DMS153 treated with DMSO at 0.1 percent for 48 hours (cell line): ENCODE measurements at regions not wholly inside any gene's neighbourhood (a gene's known extent, or its start where the extent isn't known, plus 50 kb on each side); places are given as distances from the start of the nearest gene placed in this dataset.

ENCODE experiments used
- DNase-seq: peaks from one replicate; lab custom pipeline; 2025; ENCODE audit not compliant: unreplicated experiment; lab: John Stamatoyannopoulos, UW

GRCh38 chr2:183214680-183215079 is 90.4 kb downstream of the NUP35 start:
- DNase-seq = no peak

GRCh38 chr2:183215917-183216316 is 91.7 kb downstream of the NUP35 start:
- DNase-seq = no peak

GRCh38 chr2:183219888-183220287 is 95.6 kb downstream of the NUP35 start:
- DNase-seq = no peak

GRCh38 chr2:183222751-183223150 is 98.5 kb downstream of the NUP35 start:
- no peak for DNase-seq

- no peak for DNase-seq
Measured at GRCh38 chr2:183224948-183225347, 100.7 kb downstream of the NUP35 start.

- DNase-seq = no peak
Measured at GRCh38 chr2:183227176-183227575, 102.9 kb downstream of the NUP35 start.

DNA sequence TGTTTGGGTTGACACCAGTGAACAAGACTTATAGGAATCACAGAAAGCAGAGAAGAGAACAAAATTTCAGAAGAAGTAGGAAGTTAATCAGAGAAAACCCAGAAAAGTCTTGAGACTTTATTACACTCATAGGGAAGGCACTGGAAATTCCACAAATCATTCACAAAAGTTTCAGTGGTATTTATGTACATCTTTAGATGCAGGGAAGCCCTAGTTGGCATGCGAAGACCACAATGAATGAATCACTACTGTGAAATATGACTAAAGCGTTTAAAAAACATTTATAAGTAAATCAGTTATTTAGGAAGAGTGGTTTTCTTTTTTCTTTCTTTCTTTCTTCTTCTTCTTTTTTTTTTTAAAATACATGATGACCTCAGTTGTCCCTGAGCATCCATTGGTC is 105.1 kb downstream of the NUP35 start:
- no peak for DNase-seq

- DNase-seq = no peak
Measured at GRCh38 chr2:183232161-183232865, 108.1 kb downstream of the NUP35 start.

GRCh38 chr2:183242937-183243336 is 118.7 kb downstream of the NUP35 start:
- DNase-seq = peak; percentile 82

GRCh38 chr2:183243758-183244157 is 119.5 kb downstream of the NUP35 start:
- DNase-seq = no peak

- peak; percentile 46 for DNase-seq
Measured at GRCh38 chr2:183244300-183244844, 120.1 kb downstream of the NUP35 start.

DNA sequence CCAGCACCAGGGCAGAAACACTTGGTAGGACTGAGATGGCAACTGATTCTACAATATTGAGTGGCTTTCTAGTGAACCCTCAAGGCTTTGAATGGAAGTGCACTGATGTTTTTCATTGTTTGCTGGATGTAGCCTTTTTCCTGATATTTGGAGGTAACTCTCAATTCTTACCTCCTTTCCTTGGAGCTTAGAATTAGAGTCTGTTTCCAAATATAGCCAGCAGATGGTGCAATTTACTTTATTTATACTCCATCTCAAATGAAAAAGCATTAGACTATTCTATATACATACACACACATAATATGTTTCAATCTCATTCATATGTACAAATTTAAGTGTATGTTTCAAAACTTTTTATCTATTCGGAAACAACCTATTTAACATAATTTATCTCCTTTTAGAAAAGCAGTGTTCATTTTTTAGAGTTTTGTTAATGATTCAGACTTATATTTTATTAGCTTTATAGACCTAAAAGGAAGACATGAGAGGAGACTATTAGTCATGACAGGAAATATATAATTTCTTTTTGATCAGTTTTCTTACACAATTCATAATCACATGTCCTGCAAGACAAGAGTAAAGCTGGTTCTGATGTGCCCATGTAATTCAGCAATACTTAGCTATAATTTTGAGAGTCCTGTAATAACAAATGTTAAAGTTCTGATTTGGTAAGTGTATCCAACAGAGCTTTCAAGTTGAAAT is 124.8 kb downstream of the NUP35 start:
- peak; percentile 35 for DNase-seq

- no peak for DNase-seq
Measured at GRCh38 chr2:183250061-183250460, 125.8 kb downstream of the NUP35 start.

GRCh38 chr2:183250472-183250871 is 126.2 kb downstream of the NUP35 start:
- no peak for DNase-seq

- DNase-seq = no peak
Measured at GRCh38 chr2:183253441-183254130, 129.3 kb downstream of the NUP35 start.

- DNase-seq = no peak
Measured at GRCh38 chr2:183255411-183255810, 131.2 kb downstream of the NUP35 start.

DNA sequence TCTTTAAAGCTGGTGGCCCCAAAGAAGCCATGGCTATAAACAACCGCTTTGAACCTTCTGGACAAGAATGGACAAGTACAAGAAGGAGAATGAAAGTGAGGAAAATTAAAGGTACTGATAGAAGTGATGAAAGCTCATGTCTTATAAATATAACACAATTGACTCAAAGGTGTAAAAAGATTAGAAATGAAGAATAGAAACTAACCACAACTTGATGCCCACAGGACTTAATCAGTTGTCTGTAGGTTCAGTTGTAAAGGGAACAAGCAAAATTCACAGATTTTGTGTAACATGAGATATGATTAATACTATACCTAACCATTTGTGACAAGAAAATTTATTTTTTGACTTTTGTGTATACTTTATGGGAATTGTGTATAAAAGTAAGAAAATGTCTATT is 135.7 kb downstream of the NUP35 start:
- no peak for DNase-seq

- no peak for DNase-seq
Measured at GRCh38 chr2:183260527-183260926, 136.3 kb downstream of the NUP35 start.

- DNase-seq = no peak
Measured at GRCh38 chr2:183264890-183265535, 140.8 kb downstream of the NUP35 start.

- no peak for DNase-seq
Measured at GRCh38 chr2:183267148-183267827, 143.0 kb downstream of the NUP35 start.

DNA sequence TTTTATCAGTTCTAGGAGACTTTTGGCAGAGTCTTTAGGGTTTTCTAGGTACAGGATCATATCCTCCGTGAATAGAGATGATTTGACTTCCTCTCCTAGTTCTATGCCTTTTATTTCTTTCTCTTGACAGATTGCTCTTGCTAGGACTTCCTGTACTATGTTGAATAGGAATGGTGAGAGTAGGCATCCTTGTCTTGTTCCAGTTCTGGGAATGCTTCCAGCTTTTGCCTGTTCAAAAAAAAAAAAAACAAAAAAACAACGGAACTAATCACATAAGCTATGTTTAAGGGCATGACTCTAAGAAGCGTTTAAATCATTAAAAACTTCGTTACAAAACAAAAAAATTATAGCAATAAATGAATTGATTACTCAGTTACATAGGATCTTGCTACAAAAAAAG is 145.7 kb downstream of the NUP35 start:
- DNase-seq = peak; percentile 43
